Esophagus mucosa (tissue), 1 donor: ENCODE measurements at regions not wholly inside any gene's neighbourhood (a gene's known extent, or its start where the extent isn't known, plus 50 kb on each side); places are given as distances from the start of the nearest gene placed in this dataset.
"Not testable (repeated sequence)": the region's sequence is repeated elsewhere in the genome, so short reads cannot be mapped to it uniquely, and the experiment has no call there.

Experiments
- ATAC-seq: fragments of 200-7000 bp; cut with Tn5 transposase; one replicate; pipeline ENCODE4 v1.9.1; 2020
- donor health status: DM: yes; HTN: yes; CAD: no.

- not testable (repeated sequence) for ATAC-seq
These were observed 89.4 kb downstream of the DDX11 start for GRCh38 chr12:31162896-31163560.

GRCh38 chr12:31174293-31174692, 100.6 kb downstream of the DDX11 start:
- not testable (repeated sequence) for ATAC-seq

GRCh38 chr12:31177514-31177913, 103.9 kb downstream of the DDX11 start:
- not testable (repeated sequence) for ATAC-seq

- not testable (repeated sequence) for ATAC-seq
These were observed 105.2 kb downstream of the DDX11 start for GRCh38 chr12:31178875-31179274.

GRCh38 chr12:31179627-31180237, 106.1 kb downstream of the DDX11 start:
- not testable (repeated sequence) for ATAC-seq

GRCh38 chr12:31182571-31182970, 108.9 kb downstream of the DDX11 start:
- ATAC-seq = not testable (repeated sequence)

GRCh38 chr12:31183107-31183506, 109.4 kb downstream of the DDX11 start:
- ATAC-seq = not testable (repeated sequence)

- ATAC-seq = not testable (repeated sequence)
These were observed 110.2 kb downstream of the DDX11 start for GRCh38 chr12:31183899-31184298.

GRCh38 chr12:31184667-31185066, 111.0 kb downstream of the DDX11 start:
- ATAC-seq = not testable (repeated sequence)

GRCh38 chr12:31192689-31193088, 119.0 kb downstream of the DDX11 start:
- ATAC-seq = not testable (repeated sequence)

- ATAC-seq = not testable (repeated sequence)
These were observed 122.0 kb downstream of the DDX11 start for GRCh38 chr12:31195620-31196019.

- ATAC-seq = not testable (repeated sequence)
These were observed 125.8 kb downstream of the DDX11 start for GRCh38 chr12:31199476-31199875.

- no peak for ATAC-seq
These were observed 124.6 kb downstream of the SINHCAF start for GRCh38 chr12:31201382-31201781.

GRCh38 chr12:31203261-31203660, 122.7 kb downstream of the SINHCAF start:
- ATAC-seq = no peak

- ATAC-seq = peak; percentile 76
These were observed 120.9 kb downstream of the SINHCAF start for GRCh38 chr12:31205054-31205453.

GRCh38 chr12:31206038-31206670, 119.8 kb downstream of the SINHCAF start:
- ATAC-seq = peak; percentile 94

- peak; percentile 57 for ATAC-seq
These were observed 118.0 kb downstream of the SINHCAF start for GRCh38 chr12:31207799-31208465.

- no peak for ATAC-seq
These were observed 115.8 kb downstream of the SINHCAF start for GRCh38 chr12:31210104-31210503.

GRCh38 chr12:31210541-31210940, 115.4 kb downstream of the SINHCAF start:
- no peak for ATAC-seq

GRCh38 chr12:31214626-31215517, 111.1 kb downstream of the SINHCAF start:
- ATAC-seq = no peak

- peak; percentile 77 for ATAC-seq
These were observed 110.3 kb downstream of the SINHCAF start for GRCh38 chr12:31215518-31216232.
